GM12872 (cell line): ENCODE measurements at regions not wholly inside any gene's neighbourhood (a gene's known extent, or its start where the extent isn't known, plus 50 kb on each side); places are given as distances from the start of the nearest gene placed in this dataset.

Experiments
- TF ChIP-seq, protein P1 (sequence below): IDR thresholded peaks from 3 replicates; pipeline ENCODE4 v1.5.1; 2011; ENCODE audit warnings: low read depth, mild to moderate bottlenecking, low read length, moderate library complexity; ENCODE audit not compliant: insufficient read depth

DNA sequence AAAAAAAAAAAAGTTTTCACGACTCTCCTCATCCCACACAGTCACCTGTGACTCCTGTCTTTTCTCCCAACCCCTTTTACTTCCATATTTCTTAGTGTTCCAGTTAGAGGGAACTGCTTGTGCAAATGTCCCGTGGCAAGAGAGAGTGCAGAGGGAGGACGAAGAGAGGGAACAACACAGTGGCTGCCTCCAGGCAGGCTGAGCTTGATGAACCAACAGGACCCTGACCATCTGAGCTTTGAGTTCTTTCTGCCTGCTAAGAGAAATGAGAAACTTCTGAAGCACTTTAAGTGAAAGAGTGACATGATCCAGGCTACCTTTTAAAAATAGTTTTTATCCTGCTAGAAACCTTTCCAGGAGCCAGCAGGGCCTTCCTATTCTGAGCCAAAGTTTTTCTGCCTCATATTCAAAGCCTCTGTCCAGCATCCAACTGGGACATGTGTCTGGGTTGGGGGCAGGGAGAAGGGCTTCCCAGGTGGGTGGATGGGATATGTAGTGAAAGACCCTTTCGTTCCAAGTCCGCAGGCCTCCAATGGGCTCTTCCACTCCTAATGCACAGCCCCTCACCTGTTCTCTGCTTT is 239.9 kb downstream of the OPA1 start:
- TF ChIP-seq, protein P1, sequence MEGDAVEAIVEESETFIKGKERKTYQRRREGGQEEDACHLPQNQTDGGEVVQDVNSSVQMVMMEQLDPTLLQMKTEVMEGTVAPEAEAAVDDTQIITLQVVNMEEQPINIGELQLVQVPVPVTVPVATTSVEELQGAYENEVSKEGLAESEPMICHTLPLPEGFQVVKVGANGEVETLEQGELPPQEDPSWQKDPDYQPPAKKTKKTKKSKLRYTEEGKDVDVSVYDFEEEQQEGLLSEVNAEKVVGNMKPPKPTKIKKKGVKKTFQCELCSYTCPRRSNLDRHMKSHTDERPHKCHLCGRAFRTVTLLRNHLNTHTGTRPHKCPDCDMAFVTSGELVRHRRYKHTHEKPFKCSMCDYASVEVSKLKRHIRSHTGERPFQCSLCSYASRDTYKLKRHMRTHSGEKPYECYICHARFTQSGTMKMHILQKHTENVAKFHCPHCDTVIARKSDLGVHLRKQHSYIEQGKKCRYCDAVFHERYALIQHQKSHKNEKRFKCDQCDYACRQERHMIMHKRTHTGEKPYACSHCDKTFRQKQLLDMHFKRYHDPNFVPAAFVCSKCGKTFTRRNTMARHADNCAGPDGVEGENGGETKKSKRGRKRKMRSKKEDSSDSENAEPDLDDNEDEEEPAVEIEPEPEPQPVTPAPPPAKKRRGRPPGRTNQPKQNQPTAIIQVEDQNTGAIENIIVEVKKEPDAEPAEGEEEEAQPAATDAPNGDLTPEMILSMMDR, result no peak

DNA sequence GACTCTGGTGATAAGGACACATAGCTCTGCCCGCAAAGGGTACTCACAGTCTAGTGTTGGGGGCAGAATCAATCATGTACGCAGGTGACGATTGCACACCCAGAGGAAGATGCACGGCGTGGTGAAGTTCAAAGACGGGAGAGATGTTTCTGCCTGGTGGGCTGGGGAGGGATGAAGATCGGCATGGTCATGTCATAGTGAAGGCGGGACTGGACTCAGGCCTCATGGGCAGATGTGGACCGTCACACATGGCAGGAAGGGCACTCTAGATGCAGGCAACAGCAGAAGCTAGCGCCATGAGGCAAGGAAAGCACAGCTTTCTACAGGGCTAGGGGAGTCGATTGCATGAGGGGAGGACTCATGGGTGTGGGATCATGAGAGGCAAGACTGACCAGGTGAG is 240.6 kb downstream of the OPA1 start:
- TF ChIP-seq, protein P1, result no peak

DNA sequence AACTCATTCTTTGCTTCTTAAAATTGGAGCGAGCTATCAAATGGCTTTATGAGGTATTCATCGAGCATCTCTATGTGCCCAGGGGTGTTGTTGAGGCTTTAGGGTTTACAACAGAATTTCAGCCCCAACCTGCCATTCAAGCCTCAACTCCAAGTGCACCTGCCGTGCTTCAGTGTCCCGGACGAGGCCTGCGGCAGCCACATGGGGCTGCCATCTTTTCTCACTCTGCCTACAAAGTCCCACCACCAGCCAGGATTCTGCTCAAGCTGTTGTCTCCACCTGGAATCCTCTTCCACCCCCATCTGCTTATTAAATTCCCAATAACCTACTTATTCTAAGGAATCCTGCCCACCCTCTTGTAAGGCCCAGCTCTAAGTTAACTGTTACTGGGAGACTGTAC is 242.4 kb downstream of the OPA1 start:
- TF ChIP-seq, protein P1, result no peak

DNA sequence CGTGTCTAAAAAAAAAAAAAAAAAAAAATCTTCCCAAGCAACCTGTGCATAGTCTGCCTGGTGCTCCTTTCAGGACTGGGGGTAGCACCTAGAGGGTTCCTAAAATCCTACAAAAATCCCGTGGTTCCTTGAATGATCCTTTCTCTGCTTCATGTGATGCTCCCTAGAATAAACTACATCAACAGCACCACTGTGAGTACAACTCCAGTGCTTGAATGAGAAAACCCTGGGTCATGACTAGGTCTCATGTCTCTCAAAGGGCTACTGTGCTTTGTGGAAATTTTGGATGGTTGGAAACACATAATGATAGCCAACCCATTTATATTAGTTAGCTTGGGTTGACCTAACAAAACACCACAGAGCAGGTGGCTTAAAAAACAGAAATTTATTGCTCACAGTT is 243.5 kb downstream of the OPA1 start:
- TF ChIP-seq, protein P1, result no peak

DNA sequence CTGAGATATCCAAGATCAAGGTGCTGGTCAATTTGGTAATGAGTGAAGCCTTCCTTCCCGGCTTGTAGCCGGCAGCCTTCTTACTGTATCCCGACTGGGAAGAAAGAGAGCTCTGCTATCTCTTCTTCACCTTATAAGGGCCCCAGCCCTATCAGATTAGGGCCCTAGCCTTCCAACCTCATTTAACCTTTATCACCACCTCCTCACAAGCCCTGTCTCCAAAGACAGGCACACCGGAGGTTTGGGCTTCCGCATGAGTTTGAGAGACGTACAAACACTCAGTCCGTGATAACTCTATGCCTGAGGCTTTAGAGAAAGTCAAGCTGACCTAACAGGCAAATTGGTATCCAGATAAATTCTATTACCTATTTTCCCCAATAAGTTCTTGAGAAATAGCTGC is 243.9 kb downstream of the OPA1 start:
- TF ChIP-seq, protein P1, result no peak

DNA sequence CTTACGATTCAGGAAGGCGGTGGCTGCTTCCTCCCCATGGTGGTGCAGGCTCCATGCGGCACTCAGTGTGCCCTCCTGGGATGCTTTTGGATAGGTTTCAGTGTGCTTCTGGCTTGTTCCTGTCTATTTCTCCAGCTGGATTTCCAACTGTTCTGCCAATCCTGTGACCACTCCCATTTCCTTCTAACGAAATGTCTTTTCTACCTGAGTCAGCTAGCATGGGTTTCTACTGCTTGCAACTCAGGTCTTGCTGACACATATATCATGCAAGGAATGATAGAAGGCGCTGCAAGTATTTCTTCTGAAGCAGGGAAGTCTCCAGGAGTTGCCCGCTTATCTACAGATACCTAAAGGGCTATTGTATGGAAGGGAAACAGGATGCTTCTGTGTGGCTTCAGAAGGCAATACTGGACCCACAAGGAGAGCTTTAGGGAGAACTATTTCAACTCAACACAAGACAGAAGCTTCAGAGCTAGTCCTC is 244.4 kb downstream of the OPA1 start:
- TF ChIP-seq, protein P1, result no peak

DNA sequence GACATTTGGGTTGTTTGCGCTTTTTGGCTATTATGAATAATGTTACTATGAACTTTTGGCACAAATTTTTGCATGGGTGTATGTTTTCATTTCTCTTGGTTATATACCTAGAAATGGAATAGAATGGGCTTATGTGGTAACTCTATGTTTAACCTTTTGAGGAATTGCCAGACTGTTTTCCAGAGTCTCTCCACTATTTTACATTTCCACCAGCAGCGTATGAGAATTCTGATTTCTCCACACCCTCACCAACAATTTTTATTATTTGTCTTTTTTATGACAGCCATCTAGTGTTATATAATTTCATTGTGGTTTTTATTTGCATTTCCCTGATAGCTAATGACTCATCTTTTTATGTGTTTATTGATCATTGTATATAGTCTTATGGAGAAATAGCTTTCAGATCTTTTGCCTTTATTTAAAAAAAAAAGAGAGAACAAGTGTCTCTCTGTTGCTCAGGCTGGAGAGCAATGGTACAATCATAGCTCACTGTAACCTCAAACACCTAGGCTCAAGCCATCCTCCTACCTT is 247.2 kb downstream of the OPA1 start:
- TF ChIP-seq, protein P1, result no peak
